H1 (cell line): ENCODE measurements at regions not wholly inside any gene's neighbourhood (a gene's known extent, or its start where the extent isn't known, plus 50 kb on each side); places are given as distances from the start of the nearest gene placed in this dataset.

ENCODE experiments used
- ASH2L ChIP-seq: fragments of 200-600, 300-600 bp; sonication (generic); IDR thresholded peaks from one replicate; pipeline ENCODE4 v1.7.1; 2017; ENCODE audit warnings: low read length
- CHD7 ChIP-seq: fragments of 300-600 bp; sonication (generic); IDR thresholded peaks from 2 replicates; pipeline ENCODE4 v1.7.1; 2012; ENCODE audit warnings: low read length, moderate library complexity, mild to moderate bottlenecking, inconsistent platforms; ENCODE audit not compliant: insufficient replicate concordance
- EGR1 ChIP-seq: IDR thresholded peaks from 2 replicates; pipeline ENCODE4 v1.6.1; 2011; ENCODE audit warnings: low read depth, low read length, borderline replicate concordance
- GABPA ChIP-seq: IDR thresholded peaks from 2 replicates; pipeline ENCODE4 v1.6.1; 2011; ENCODE audit warnings: mild to moderate bottlenecking, low read length, moderate library complexity, borderline replicate concordance; ENCODE audit not compliant: insufficient read depth
- MAFK ChIP-seq: IDR thresholded peaks from 2 replicates; pipeline ENCODE4 v1.6.1; 2012; ENCODE audit warnings: low read depth, mild to moderate bottlenecking, improper control_type of control experiment, low read length
- NANOG ChIP-seq: IDR thresholded peaks from 2 replicates; pipeline ENCODE4 v1.6.1; 2011; ENCODE audit warnings: low read length, low read depth, mild to moderate bottlenecking, inconsistent platforms; ENCODE audit not compliant: insufficient read depth, poor library complexity, severe bottlenecking
- RBBP5 ChIP-seq: IDR thresholded peaks from 2 replicates; pipeline ENCODE4 v1.7.1; 2012; ENCODE audit warnings: low read depth, mild to moderate bottlenecking, inconsistent platforms, low read length, moderate library complexity, borderline replicate concordance
- TF ChIP-seq, protein P1 (sequence below): IDR thresholded peaks from 2 replicates; pipeline ENCODE4 v1.6.1; 2012; ENCODE audit warnings: inconsistent platforms

GRCh38 chr2:109689182-109689930 lies 75.2 kb downstream of the SOWAHC start (continued):
- TF ChIP-seq CHD7 (no peak), NANOG (no peak), RBBP5 (no peak), ASH2L (no peak), EGR1 (no peak), GABPA (no peak), MAFK (no peak)
- TF ChIP-seq, protein P1, sequence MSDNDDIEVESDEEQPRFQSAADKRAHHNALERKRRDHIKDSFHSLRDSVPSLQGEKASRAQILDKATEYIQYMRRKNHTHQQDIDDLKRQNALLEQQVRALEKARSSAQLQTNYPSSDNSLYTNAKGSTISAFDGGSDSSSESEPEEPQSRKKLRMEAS, result no peak
